ENCODE measurements at regions not wholly inside any gene's neighbourhood (a gene's known extent, or its start where the extent isn't known, plus 50 kb on each side); places are given as distances from the start of the nearest gene placed in this dataset.

GRCh38 chr6:123745895-123746294 is 57.8 kb upstream of the NKAIN2 start:
- TF ChIP-seq CTCF (IDR thresholded peaks at IDR 0.05) (no peak), ZFX (IDR thresholded peaks at IDR 0.05; ENCODE audit: borderline replicate concordance) (no peak)

Measured in 22Rv1 (cell line).